ENCODE measurements at regions not wholly inside any gene's neighbourhood (a gene's known extent, or its start where the extent isn't known, plus 50 kb on each side); places are given as distances from the start of the nearest gene placed in this dataset.
"Not testable (repeated sequence)": the region's sequence is repeated elsewhere in the genome, so short reads cannot be mapped to it uniquely, and the experiment has no call there.

GRCh38 chr15:75792236-75792635 is 51.0 kb upstream of the UBE2Q2 start:
- DNase-seq, result not testable (repeated sequence)

- DNase-seq, result no peak
These were observed 51.9 kb upstream of the UBE2Q2 start for GRCh38 chr15:75791337-75791713.

GRCh38 chr15:75790631-75791336 is 52.5 kb upstream of the UBE2Q2 start:
- DNase-seq, result no peak

- DNase-seq, result no peak
These were observed 56.7 kb upstream of the UBE2Q2 start for GRCh38 chr15:75786575-75786947.

GRCh38 chr15:75785771-75786574 is 57.3 kb upstream of the UBE2Q2 start:
- DNase-seq, result peak; percentile 6

GRCh38 chr15:75784511-75785480 is 58.5 kb upstream of the UBE2Q2 start:
- DNase-seq, result not testable (repeated sequence)

- DNase-seq, result not testable (repeated sequence)
These were observed 59.7 kb upstream of the UBE2Q2 start for GRCh38 chr15:75783566-75783965.

- no peak for DNase-seq
These were observed 60.3 kb upstream of the UBE2Q2 start for GRCh38 chr15:75782926-75783325.

GRCh38 chr15:75780995-75781394 is 62.3 kb upstream of the UBE2Q2 start:
- not testable (repeated sequence) for DNase-seq

- DNase-seq, result no peak
These were observed 63.7 kb upstream of the UBE2Q2 start for GRCh38 chr15:75779504-75779903.

GRCh38 chr15:75776871-75777610 is 64.4 kb upstream of the CSPG4 start:
- peak; percentile 40 for DNase-seq

- no peak for DNase-seq
These were observed 63.4 kb upstream of the CSPG4 start for GRCh38 chr15:75776065-75776423.

GRCh38 chr15:75775296-75776064 is 62.8 kb upstream of the CSPG4 start:
- DNase-seq, result no peak

GRCh38 chr15:75773974-75774373 is 61.3 kb upstream of the CSPG4 start:
- DNase-seq, result not testable (repeated sequence)

GRCh38 chr15:75771054-75771453 is 58.4 kb upstream of the CSPG4 start:
- DNase-seq, result not testable (repeated sequence)

- no peak for DNase-seq
These were observed 57.5 kb upstream of the CSPG4 start for GRCh38 chr15:75770131-75770530.

GRCh38 chr15:75768526-75768925 is 55.9 kb upstream of the CSPG4 start:
- not testable (repeated sequence) for DNase-seq

- DNase-seq, result not testable (repeated sequence)
These were observed 53.1 kb upstream of the CSPG4 start for GRCh38 chr15:75765551-75766305.

GRCh38 chr15:75764845-75765550 is 52.4 kb upstream of the CSPG4 start:
- not testable (repeated sequence) for DNase-seq
